SU-DHL-6 (cell line): ENCODE measurements at regions not wholly inside any gene's neighbourhood (a gene's known extent, or its start where the extent isn't known, plus 50 kb on each side); places are given as distances from the start of the nearest gene placed in this dataset.

Source experiments
- H2AFZ ChIP-seq: fragments of 200-600 bp; sonication (generic); 2 replicates; pipeline ENCODE4 v1.6.1; 2014; ENCODE audit warnings: low read depth, mild to moderate bottlenecking, moderate library complexity, mixed read lengths, antibody characterized with exemption, low read length; ENCODE audit not compliant: severe bottlenecking
- H3F3A ChIP-seq: fragments of 200-600 bp; shearing (Covaris generic); 2 replicates; pipeline ENCODE4 v1.6.0; 2016; ENCODE audit warnings: antibody characterized with exemption, mild to moderate bottlenecking; ENCODE audit not compliant: insufficient read depth
- H3K27ac ChIP-seq: fragments of 200-600 bp; sonication (generic); 2 replicates; pipeline ENCODE4 v1.5.1; 2016; ENCODE audit warnings: low read depth, mild to moderate bottlenecking, low read length, moderate library complexity, mixed read lengths
- H3K27me3 ChIP-seq: fragments of 200-600 bp; sonication (generic), shearing (Covaris generic); 2 replicates; pipeline ENCODE4 v1.6.0; 2014; ENCODE audit warnings: mild to moderate bottlenecking, low read length
- H3K36me3 ChIP-seq: fragments of 200-600 bp; sonication (generic); 2 replicates; pipeline ENCODE4 v1.6.1; 2014; ENCODE audit warnings: mild to moderate bottlenecking, low read length, mixed read lengths
- H3K4me2 ChIP-seq: fragments of 300-600, 200-600 bp; shearing (Covaris generic), sonication (generic); 2 replicates; pipeline ENCODE4 v1.6.0; 2014; ENCODE audit warnings: low read length, low read depth, mild to moderate bottlenecking; ENCODE audit not compliant: poor library complexity, severe bottlenecking
- H3K4me3 ChIP-seq: fragments of 200-600 bp; sonication (generic); 2 replicates; pipeline ENCODE4 v1.5.1; 2014; ENCODE audit warnings: antibody characterized with exemption, low read length, mild to moderate bottlenecking, mixed read lengths; ENCODE audit not compliant: insufficient read depth, poor library complexity, severe bottlenecking
- H3K79me2 ChIP-seq: fragments of 200-600 bp; sonication (generic); 2 replicates; pipeline ENCODE4 v1.6.1; 2014; ENCODE audit warnings: mild to moderate bottlenecking, low read length, moderate library complexity; ENCODE audit not compliant: insufficient read depth
- H3K9ac ChIP-seq: fragments of 200-600 bp; sonication (generic); 2 replicates; pipeline ENCODE4 v1.7.0; 2014; ENCODE audit warnings: mild to moderate bottlenecking, low read length
- H3K9me2 ChIP-seq: fragments of 200-600 bp; sonication (generic); replicated peaks from 2 replicates; pipeline ENCODE4 v1.6.1; 2014; ENCODE audit warnings: low read length; ENCODE audit not compliant: insufficient read depth
- H3K9me3 ChIP-seq: fragments of 200-600 bp; sonication (generic); 2 replicates; pipeline ENCODE4 v1.6.1; 2014; ENCODE audit warnings: low read length, mixed read lengths; ENCODE audit not compliant: insufficient read depth
- H4K20me1 ChIP-seq: fragments of 200-600 bp; sonication (generic); 2 replicates; pipeline ENCODE4 v1.6.1; 2014; ENCODE audit warnings: low read depth, mild to moderate bottlenecking, antibody characterized with exemption, low read length, moderate library complexity, mixed read lengths
- EZH2phosphoT487 ChIP-seq: fragments of 200-600 bp; sonication (generic), shearing (Covaris generic); conservative IDR thresholded peaks from 2 replicates; pipeline ENCODE4 v1.6.1; 2018; ENCODE audit warnings: mild to moderate bottlenecking, antibody characterized with exemption, low read length, moderate library complexity, mixed read lengths
- TF ChIP-seq, protein P1 (sequence below): fragments of 200-600 bp; sonication (generic); IDR thresholded peaks from one replicate; pipeline ENCODE4 v1.5.1; 2017; ENCODE audit warnings: antibody characterized with exemption, mild to moderate bottlenecking, low read length, moderate library complexity; ENCODE audit not compliant: insufficient read depth, poor library complexity, severe bottlenecking

DNA sequence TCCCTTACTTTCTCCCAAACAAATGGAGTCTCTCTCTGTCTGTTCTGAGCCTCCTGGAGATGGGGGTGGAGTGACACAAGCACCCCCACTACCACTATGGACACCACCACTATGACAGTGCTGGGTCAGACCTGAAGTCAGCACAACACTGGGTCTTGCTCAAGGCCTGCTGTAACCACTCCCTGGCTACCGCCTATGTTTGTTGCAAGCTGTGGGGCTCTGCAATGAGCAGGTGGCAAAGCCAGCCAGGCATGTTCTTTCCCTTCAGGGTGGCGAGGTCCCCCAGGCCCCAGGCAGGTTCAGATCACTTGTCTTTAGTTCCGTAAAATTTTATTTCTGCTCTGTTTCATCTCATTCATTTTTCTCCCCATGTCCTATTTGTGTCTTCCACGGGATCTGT lies 349.8 kb downstream of the TMEM121 start:
- no peak overlapping the region for H3K9ac ChIP-seq
- H3K9me2 ChIP-seq: no peaks in the 10 kb centered on the region
- no peak overlapping the region for H3K27ac ChIP-seq
- H3K79me2 ChIP-seq: no peaks in the 10 kb centered on the region
- no peak overlapping the region for H3K4me3 ChIP-seq
- H3K4me2 ChIP-seq: no peak overlapping the region
- H3K27me3 ChIP-seq: no peaks in the 10 kb centered on the region
- no peaks in the 10 kb centered on the region for H4K20me1 ChIP-seq
- H3K36me3 ChIP-seq: no peaks in the 10 kb centered on the region
- H3F3A ChIP-seq: no peaks in the 10 kb centered on the region
- no peak overlapping the region for H2AFZ ChIP-seq
- TF ChIP-seq, protein P1, sequence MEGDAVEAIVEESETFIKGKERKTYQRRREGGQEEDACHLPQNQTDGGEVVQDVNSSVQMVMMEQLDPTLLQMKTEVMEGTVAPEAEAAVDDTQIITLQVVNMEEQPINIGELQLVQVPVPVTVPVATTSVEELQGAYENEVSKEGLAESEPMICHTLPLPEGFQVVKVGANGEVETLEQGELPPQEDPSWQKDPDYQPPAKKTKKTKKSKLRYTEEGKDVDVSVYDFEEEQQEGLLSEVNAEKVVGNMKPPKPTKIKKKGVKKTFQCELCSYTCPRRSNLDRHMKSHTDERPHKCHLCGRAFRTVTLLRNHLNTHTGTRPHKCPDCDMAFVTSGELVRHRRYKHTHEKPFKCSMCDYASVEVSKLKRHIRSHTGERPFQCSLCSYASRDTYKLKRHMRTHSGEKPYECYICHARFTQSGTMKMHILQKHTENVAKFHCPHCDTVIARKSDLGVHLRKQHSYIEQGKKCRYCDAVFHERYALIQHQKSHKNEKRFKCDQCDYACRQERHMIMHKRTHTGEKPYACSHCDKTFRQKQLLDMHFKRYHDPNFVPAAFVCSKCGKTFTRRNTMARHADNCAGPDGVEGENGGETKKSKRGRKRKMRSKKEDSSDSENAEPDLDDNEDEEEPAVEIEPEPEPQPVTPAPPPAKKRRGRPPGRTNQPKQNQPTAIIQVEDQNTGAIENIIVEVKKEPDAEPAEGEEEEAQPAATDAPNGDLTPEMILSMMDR: no peak
- TF ChIP-seq EZH2phosphoT487: no peak
- no peaks in the 10 kb centered on the region for H3K9me3 ChIP-seq

DNA sequence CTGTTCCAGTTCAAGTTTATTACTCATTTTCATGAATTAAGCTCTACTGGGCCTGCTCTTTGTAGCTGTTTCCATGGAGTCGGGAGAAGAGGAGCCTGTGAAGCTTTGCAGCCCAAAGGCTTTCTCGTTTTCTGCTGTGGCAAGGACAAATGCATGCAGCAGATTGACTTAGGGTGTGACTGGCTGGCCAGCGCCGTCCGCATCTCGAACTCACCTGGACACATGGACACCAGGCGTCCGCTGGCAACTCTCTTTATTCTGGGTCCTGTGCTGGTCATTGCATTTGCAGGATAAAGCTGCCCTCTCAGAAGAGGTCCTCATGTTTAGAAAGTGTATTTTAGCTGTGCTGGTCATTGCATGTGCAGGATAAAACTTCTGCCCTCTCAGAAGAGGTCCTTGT lies 350.4 kb downstream of the TMEM121 start:
- H3K4me2 ChIP-seq: no peak overlapping the region
- no peaks in the 10 kb centered on the region for H3K27me3 ChIP-seq
- no peaks in the 10 kb centered on the region for H3F3A ChIP-seq
- no peak overlapping the region for H2AFZ ChIP-seq
- TF ChIP-seq, protein P1: no peak
- TF ChIP-seq EZH2phosphoT487: no peak
- H3K36me3 ChIP-seq: no peaks in the 10 kb centered on the region
- no peaks in the 10 kb centered on the region for H3K9me2 ChIP-seq
- H3K79me2 ChIP-seq: no peaks in the 10 kb centered on the region
- H4K20me1 ChIP-seq: no peaks in the 10 kb centered on the region
- H3K27ac ChIP-seq: no peak overlapping the region
- H3K9me3 ChIP-seq: no peaks in the 10 kb centered on the region
- H3K9ac ChIP-seq: no peak overlapping the region
- no peak overlapping the region for H3K4me3 ChIP-seq

DNA sequence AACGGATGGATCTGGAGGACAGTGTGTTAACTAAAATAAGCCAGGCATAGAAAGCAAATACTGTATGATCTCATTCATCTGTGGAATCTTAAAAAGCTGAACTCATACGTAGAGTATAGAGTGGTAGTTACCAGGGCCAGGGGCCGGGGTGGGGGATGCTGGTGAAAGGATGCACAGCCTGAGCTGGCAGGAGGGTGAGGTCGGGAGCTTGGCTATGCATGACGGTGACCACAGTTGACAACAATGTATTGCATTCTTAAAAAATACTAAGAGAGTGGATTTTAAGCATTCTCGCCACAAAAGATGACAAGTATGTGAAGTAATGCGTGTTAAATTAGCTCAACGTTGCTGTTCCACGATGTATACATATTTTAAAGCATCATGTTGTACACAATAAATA lies 351.3 kb downstream of the TMEM121 start:
- Histone ChIP-seq H3K9me2 (no peaks in the 10 kb centered on the region), H3F3A (no peaks in the 10 kb centered on the region), H3K9ac (no peak overlapping the region), H3K27ac (no peak overlapping the region), H3K4me2 (no peak overlapping the region), H2AFZ (no peak overlapping the region), H3K4me3 (no peak overlapping the region), H3K27me3 (no peaks in the 10 kb centered on the region), H3K9me3 (no peaks in the 10 kb centered on the region), H4K20me1 (no peaks in the 10 kb centered on the region), H3K79me2 (no peaks in the 10 kb centered on the region), H3K36me3 (no peaks in the 10 kb centered on the region)
- TF ChIP-seq, protein P1: no peak
- no peak for TF ChIP-seq EZH2phosphoT487

DNA sequence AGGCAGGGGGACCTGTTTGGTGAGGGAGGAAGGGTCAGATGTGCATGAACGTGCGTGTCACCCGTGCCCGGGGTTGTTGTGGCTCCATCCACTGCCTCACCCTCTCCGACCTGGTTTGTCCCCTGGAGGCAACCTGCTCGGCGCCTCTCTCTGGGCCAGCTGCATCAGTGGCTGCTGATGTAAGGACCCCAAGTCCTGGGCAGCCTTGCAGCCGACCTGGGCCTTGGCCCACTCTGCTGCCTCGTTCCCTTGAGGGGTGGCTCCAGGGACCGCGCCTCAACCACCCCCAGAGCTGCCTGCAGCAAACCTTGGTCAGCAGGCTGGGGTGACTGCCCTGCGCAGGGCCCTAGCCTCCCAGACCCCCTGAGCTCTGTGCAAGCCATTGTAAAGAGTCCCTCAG lies 351.7 kb downstream of the TMEM121 start:
- Histone ChIP-seq H3K79me2 (no peaks in the 10 kb centered on the region), H3K27me3 (no peaks in the 10 kb centered on the region), H3K4me3 (no peak overlapping the region), H3F3A (no peaks in the 10 kb centered on the region), H4K20me1 (no peaks in the 10 kb centered on the region), H3K9ac (no peak overlapping the region), H2AFZ (no peak overlapping the region), H3K9me2 (no peaks in the 10 kb centered on the region), H3K36me3 (no peaks in the 10 kb centered on the region), H3K9me3 (no peaks in the 10 kb centered on the region), H3K4me2 (no peak overlapping the region), H3K27ac (no peak overlapping the region)
- TF ChIP-seq, protein P1: no peak
- no peak for TF ChIP-seq EZH2phosphoT487
